Smooth muscle cell (in vitro differentiated cells): ENCODE measurements at regions not wholly inside any gene's neighbourhood (a gene's known extent, or its start where the extent isn't known, plus 50 kb on each side); places are given as distances from the start of the nearest gene placed in this dataset.

Experiments used
- DNase-seq: peaks from one replicate; lab custom pipeline; 2025; ENCODE audit not compliant: unreplicated experiment; lab: John Stamatoyannopoulos, UW
- H2AFZ ChIP-seq: fragments of 200-600 bp; sonication (generic); 2 replicates; pipeline ENCODE4 v1.6.0; 2016; ENCODE audit warnings: antibody characterized with exemption, low read depth, mild to moderate bottlenecking
- H3F3A ChIP-seq: fragments of 200-600 bp; sonication (generic); 2 replicates; pipeline ENCODE4 v1.6.0; 2017; ENCODE audit warnings: antibody characterized with exemption, low read depth
- H3K27ac ChIP-seq: fragments of 200-600 bp; sonication (generic); 2 replicates; pipeline ENCODE4 v1.5.1; 2016; ENCODE audit warnings: low read depth, mild to moderate bottlenecking
- H3K27me3 ChIP-seq: fragments of 200-600 bp; sonication (generic); 2 replicates; pipeline ENCODE4 v1.6.1; 2016; ENCODE audit warnings: low read depth, mild to moderate bottlenecking
- H3K36me3 ChIP-seq: fragments of 200-600 bp; sonication (generic); 2 replicates; pipeline ENCODE4 v1.5.1; 2016; ENCODE audit warnings: low read depth
- H3K4me1 ChIP-seq: fragments of 200-600 bp; sonication (generic); 2 replicates; pipeline ENCODE4 v1.5.1; 2016; ENCODE audit warnings: low read depth
- H3K4me2 ChIP-seq: fragments of 200-600 bp; sonication (generic); 2 replicates; pipeline ENCODE4 v1.6.0; 2016; ENCODE audit warnings: mild to moderate bottlenecking
- H3K4me3 ChIP-seq: fragments of 200-600 bp; sonication (generic); 2 replicates; pipeline ENCODE4 v1.5.1; 2016; ENCODE audit warnings: mild to moderate bottlenecking
- H3K79me2 ChIP-seq: fragments of 200-600 bp; sonication (generic); 2 replicates; pipeline ENCODE4 v1.6.0; 2016; ENCODE audit warnings: low read depth, mild to moderate bottlenecking
- H3K9ac ChIP-seq: fragments of 200-600 bp; sonication (generic); 2 replicates; pipeline ENCODE4 v1.6.0; 2016; ENCODE audit warnings: low read depth
- H3K9me3 ChIP-seq: fragments of 200-600 bp; sonication (generic); replicated peaks from 2 replicates; pipeline ENCODE4 v1.5.1; 2016; ENCODE audit warnings: low read depth
- H4K20me1 ChIP-seq: fragments of 200-600 bp; sonication (generic); 2 replicates; pipeline ENCODE4 v1.6.0; 2016; ENCODE audit warnings: low read depth
- WGBS: methylation state at CpG from one replicate; pipeline ENCODE4 v1.1.7; 2016; ENCODE audit warnings: low lambda C conversion rate; 5-methylcytosine and 5-hydroxymethylcytosine counted together
- TF ChIP-seq, protein P1 (sequence below): fragments of 200-600 bp; sonication (generic); IDR thresholded peaks from 2 replicates; pipeline ENCODE4 v1.5.1; 2017; ENCODE audit warnings: borderline replicate concordance, mild to moderate bottlenecking, antibody characterized with exemption; ENCODE audit not compliant: insufficient read depth, poor library complexity, severe bottlenecking

DNA sequence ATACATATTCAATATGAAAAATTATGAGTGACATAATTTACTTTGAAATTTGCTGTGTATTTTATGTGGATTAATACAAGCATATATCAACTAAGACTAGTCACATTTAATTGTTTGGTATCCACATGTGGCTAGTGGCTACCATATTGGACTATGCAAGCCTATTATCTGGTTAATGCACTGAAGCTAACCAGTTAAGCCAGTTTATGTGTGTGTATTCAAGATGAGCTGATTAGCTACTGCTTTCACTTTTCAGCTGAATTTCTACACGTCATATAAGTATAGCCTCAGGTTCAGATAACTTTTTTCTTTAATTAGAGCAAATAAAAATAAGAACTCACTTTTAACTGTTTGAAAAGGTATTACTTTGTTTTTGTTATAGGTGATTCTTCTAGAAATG lies 903.7 kb downstream of the TFAP2A start:
- Histone ChIP-seq H3K27ac (no peak overlapping the region), H3K4me2 (no peak overlapping the region), H3K4me3 (no peak overlapping the region), H4K20me1 (no peaks in the 10 kb centered on the region), H2AFZ (no peak overlapping the region), H3K27me3 (no peaks in the 10 kb centered on the region), H3K9ac (no peak overlapping the region), H3F3A (no peaks in the 10 kb centered on the region), H3K4me1 (peaks cover 8% of the 10 kb centered on the region), H3K79me2 (no peaks in the 10 kb centered on the region), H3K9me3 (no peaks in the 10 kb centered on the region), H3K36me3 (no peaks in the 10 kb centered on the region)
- no peak for DNase-seq
- WGBS = 69% methylated on average over 1 of the region's 1 CpG
- TF ChIP-seq, protein P1, sequence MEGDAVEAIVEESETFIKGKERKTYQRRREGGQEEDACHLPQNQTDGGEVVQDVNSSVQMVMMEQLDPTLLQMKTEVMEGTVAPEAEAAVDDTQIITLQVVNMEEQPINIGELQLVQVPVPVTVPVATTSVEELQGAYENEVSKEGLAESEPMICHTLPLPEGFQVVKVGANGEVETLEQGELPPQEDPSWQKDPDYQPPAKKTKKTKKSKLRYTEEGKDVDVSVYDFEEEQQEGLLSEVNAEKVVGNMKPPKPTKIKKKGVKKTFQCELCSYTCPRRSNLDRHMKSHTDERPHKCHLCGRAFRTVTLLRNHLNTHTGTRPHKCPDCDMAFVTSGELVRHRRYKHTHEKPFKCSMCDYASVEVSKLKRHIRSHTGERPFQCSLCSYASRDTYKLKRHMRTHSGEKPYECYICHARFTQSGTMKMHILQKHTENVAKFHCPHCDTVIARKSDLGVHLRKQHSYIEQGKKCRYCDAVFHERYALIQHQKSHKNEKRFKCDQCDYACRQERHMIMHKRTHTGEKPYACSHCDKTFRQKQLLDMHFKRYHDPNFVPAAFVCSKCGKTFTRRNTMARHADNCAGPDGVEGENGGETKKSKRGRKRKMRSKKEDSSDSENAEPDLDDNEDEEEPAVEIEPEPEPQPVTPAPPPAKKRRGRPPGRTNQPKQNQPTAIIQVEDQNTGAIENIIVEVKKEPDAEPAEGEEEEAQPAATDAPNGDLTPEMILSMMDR = no peak

DNA sequence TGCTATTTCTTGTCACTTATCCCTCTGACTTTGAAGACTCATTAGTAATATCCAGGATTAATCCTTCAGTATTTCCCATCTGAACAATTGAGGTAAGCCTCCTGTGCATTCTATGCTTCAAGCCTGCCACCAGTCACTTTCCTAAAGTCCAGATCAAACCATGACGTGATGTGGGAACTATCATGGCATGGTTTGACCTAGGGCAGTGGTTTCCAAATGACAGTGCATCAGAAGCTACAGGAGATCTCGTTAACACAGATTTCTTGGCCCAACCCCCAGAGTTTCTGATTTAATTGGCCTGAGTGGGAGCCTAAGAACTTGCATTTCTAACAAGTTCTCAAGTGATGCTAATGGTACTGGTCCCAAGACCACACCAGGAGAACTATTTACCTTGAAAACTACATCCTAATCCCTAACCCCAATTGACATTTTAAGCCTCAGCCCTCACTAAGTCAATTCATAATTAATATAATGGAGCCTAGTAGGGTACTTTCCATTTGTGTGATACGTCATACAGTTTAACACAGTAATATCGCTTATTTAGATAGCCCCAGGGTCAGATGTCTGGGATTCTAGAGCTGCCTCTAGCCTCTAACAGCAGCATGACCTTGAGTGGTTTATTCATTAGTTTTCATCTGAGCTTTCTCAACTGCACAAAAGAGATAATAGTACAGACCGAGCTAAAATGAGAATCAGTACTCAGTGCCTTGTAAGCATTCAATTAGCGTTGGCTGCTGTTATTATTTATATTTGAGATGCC lies 907.6 kb downstream of the TFAP2A start:
- no peak overlapping the region for H3K9ac ChIP-seq
- H3F3A ChIP-seq = no peaks in the 10 kb centered on the region
- no peaks in the 10 kb centered on the region for H3K36me3 ChIP-seq
- H3K4me2 ChIP-seq = no peak overlapping the region
- H4K20me1 ChIP-seq = no peaks in the 10 kb centered on the region
- H3K4me3 ChIP-seq = no peak overlapping the region
- H3K79me2 ChIP-seq = no peaks in the 10 kb centered on the region
- H3K9me3 ChIP-seq = no peaks in the 10 kb centered on the region
- H3K27ac ChIP-seq = no peak overlapping the region
- WGBS = 93% methylated on average over 6 of the region's 6 CpGs
- TF ChIP-seq, protein P1 = no peak
- no peak overlapping the region for H2AFZ ChIP-seq
- H3K4me1 ChIP-seq = peaks cover 15% of the 10 kb centered on the region
- no peaks in the 10 kb centered on the region for H3K27me3 ChIP-seq
- DNase-seq = no peak

DNA sequence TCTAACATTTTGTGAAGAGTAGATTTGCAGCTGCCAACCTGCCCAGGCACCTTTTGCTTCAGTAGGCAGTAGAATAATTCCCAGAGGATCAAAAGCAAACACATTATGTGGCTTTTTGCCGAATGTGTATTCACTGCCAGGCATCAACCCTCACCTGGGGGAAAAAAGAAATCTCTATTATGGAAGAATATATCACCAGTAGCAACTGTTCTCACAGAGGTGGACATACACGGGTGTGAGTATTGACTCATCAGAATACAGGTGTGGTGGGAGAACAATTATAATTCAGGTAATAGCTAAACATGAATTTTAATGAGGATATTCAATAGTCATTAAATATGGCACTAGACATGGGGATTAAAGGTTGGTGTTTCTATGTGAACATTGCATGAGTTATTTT lies 910.7 kb downstream of the TFAP2A start:
- no peak overlapping the region for H3K4me2 ChIP-seq
- no peaks in the 10 kb centered on the region for H3K27me3 ChIP-seq
- H3F3A ChIP-seq = no peaks in the 10 kb centered on the region
- H3K27ac ChIP-seq = no peak overlapping the region
- no peaks in the 10 kb centered on the region for H4K20me1 ChIP-seq
- no peak overlapping the region for H3K9ac ChIP-seq
- H3K36me3 ChIP-seq = no peaks in the 10 kb centered on the region
- H3K4me1 ChIP-seq = peaks cover 15% of the 10 kb centered on the region
- WGBS = 85% methylated on average over 2 of the region's 2 CpGs
- H3K4me3 ChIP-seq = no peak overlapping the region
- TF ChIP-seq, protein P1 = no peak
- H3K9me3 ChIP-seq = no peaks in the 10 kb centered on the region
- no peak for DNase-seq
- no peaks in the 10 kb centered on the region for H3K79me2 ChIP-seq
- H2AFZ ChIP-seq = no peak overlapping the region
